GM12878 (cell line): ENCODE measurements at regions not wholly inside any gene's neighbourhood (a gene's known extent, or its start where the extent isn't known, plus 50 kb on each side); places are given as distances from the start of the nearest gene placed in this dataset.

Experiments
- ATAC-seq: fragments of 200-7000 bp; cut with Tn5 transposase; 3 replicates; pipeline ENCODE4 v1.9.1; 2020; ENCODE audit warnings: mild to moderate bottlenecking, moderate library complexity
- BruUV-seq: library from RNA; stranded (reverse); fragments of 400-500 nt; replicated peaks from 2 replicates; lab custom pipeline; 2021; lab: Mats Ljungman, UMichigan
- CTCF ChIA-PET: fragments of 300-600 bp; sonication (Branson Sonifier 250); formaldehyde crosslinking; extraction: SDS; loops from one replicate; lab custom pipeline; 2021; ENCODE audit warnings: inconsistent platforms; lab: Yijun Ruan, JAX
- POLR2A ChIA-PET: fragments of 350-600 bp; formaldehyde crosslinking; extraction: SDS; loops from one replicate; lab custom pipeline; 2021; ENCODE audit warnings: inconsistent platforms; lab: Charles Lee
- RAD21 ChIA-PET: fragments of 300-600 bp; sonication (Branson Sonifier 250); formaldehyde crosslinking; loops from one replicate; lab custom pipeline; 2023; ENCODE audit warnings: antibody characterized with exemption; ENCODE audit not compliant: unreplicated experiment; lab: Charles Lee
- SMC1A ChIA-PET: fragments of 300-600 bp; sonication (Branson Sonifier 250); formaldehyde crosslinking; loops from one replicate; lab custom pipeline; 2023; ENCODE audit not compliant: unreplicated experiment, uncharacterized antibody; lab: Charles Lee
- DNase-seq: peaks from one replicate; pipeline ENCODE4 v3.0.0-alpha.2; 2011; ENCODE audit warnings: low read depth, low spot score
- FAIRE-seq: peaks from 3 replicates; lab custom pipeline; 2011; peaks lifted over from hg19 to GRCh38; lab: Jason Lieb, UNC
- H2AFZ ChIP-seq: 2 replicates; pipeline ENCODE4 v1.6.0; 2011; ENCODE audit warnings: low read depth, low read length, control low read depth; ENCODE audit not compliant: control insufficient read depth
- H3K27ac ChIP-seq: 2 replicates; pipeline ENCODE4 v1.5.1; 2011; ENCODE audit warnings: control low read depth; ENCODE audit not compliant: control insufficient read depth, insufficient read depth
- H3K27me3 ChIP-seq, 2 experiments: replicated peaks in 1 of 2; 2 replicates each; pipeline versions ENCODE4 v1.6.0 to v1.6.1; 2011; ENCODE audit warnings: low read length in 1 of 2; ENCODE audit not compliant: control insufficient read depth in 2 of 2, insufficient read depth in 2 of 2
- H3K36me3 ChIP-seq, 2 experiments: 2 replicates each; pipeline ENCODE4 v1.5.1; 2011; ENCODE audit warnings: low read length in 1 of 2; ENCODE audit not compliant: control insufficient read depth in 2 of 2, insufficient read depth in 2 of 2
- H3K4me1 ChIP-seq: 2 replicates; pipeline ENCODE4 v1.6.1; 2011; ENCODE audit warnings: mild to moderate bottlenecking, low read length, moderate library complexity, mixed read lengths; ENCODE audit not compliant: control insufficient read depth, insufficient read depth
- H3K4me2 ChIP-seq: 2 replicates; pipeline ENCODE4 v1.6.0; 2011; ENCODE audit warnings: control low read depth; ENCODE audit not compliant: control insufficient read depth, insufficient read depth
- H3K4me3 ChIP-seq: fragments of 200-600 bp; sonication (generic); 2 replicates; pipeline ENCODE4 v1.5.1; 2016
- H3K79me2 ChIP-seq: 2 replicates; pipeline ENCODE4 v1.6.0; 2011; ENCODE audit warnings: low read length; ENCODE audit not compliant: control insufficient read depth, insufficient read depth
- H3K9ac ChIP-seq: 2 replicates; pipeline ENCODE4 v1.8.0; 2011; ENCODE audit warnings: low read length, control low read depth, mixed read lengths; ENCODE audit not compliant: control insufficient read depth, insufficient read depth
- H3K9me3 ChIP-seq: replicated peaks from 3 replicates; pipeline ENCODE4 v1.5.1; 2011; ENCODE audit warnings: mild to moderate bottlenecking, low read length; ENCODE audit not compliant: control insufficient read depth, insufficient read depth
- H4K20me1 ChIP-seq: 2 replicates; pipeline ENCODE4 v1.6.0; 2011; ENCODE audit not compliant: control insufficient read depth, insufficient read depth
- CEBPB ChIP-seq, 2 experiments: fragments of 150-350 bp in 1 of 2; IDR thresholded peaks; 2 replicates each; pipeline ENCODE4 v1.6.1; 2012 to 2014; ENCODE audit warnings: low read depth in 2 of 2, low read length in 2 of 2, borderline replicate concordance in 1 of 2, inconsistent platforms in 1 of 2
- KLF5 ChIP-seq: fragments of 450-650 bp; IDR thresholded peaks from 2 replicates; pipeline ENCODE4 v1.6.1; 2014; ENCODE audit warnings: mild to moderate bottlenecking; ENCODE audit not compliant: partially characterized antibody
- MTA2 ChIP-seq: fragments of 450-650 bp; IDR thresholded peaks from 2 replicates; pipeline ENCODE4 v1.6.1; 2016; ENCODE audit warnings: low read depth, mild to moderate bottlenecking, moderate library complexity
- WGBS: methylation state at CpG from one replicate; pipeline ENCODE4 v1.1.6; 2016; ENCODE audit warnings: low lambda C conversion rate; ENCODE audit not compliant: insufficient replicate concordance, insufficient coverage; ENCODE audit errors: missing lambda C conversion rate; 5-methylcytosine and 5-hydroxymethylcytosine counted together
- in situ Hi-C: fragments of 300-500 bp; cut with MboI; formaldehyde crosslinking; loops from 9 replicates; pipeline ENCODE4 v1.14.3; 2018; ENCODE audit warnings: mixed read lengths
- intact Hi-C: fragments of 100-400 bp; cut with micrococcal nuclease; formaldehyde crosslinking; loops from one replicate; pipeline ENCODE4 v1.14.2; 2022; ENCODE audit not compliant: unreplicated experiment
- TF ChIP-seq, protein P1 (sequence below): fragments of 150-350 bp; IDR thresholded peaks from 2 replicates; pipeline ENCODE4 v1.6.1; 2016; ENCODE audit warnings: low read depth, low read length

DNA sequence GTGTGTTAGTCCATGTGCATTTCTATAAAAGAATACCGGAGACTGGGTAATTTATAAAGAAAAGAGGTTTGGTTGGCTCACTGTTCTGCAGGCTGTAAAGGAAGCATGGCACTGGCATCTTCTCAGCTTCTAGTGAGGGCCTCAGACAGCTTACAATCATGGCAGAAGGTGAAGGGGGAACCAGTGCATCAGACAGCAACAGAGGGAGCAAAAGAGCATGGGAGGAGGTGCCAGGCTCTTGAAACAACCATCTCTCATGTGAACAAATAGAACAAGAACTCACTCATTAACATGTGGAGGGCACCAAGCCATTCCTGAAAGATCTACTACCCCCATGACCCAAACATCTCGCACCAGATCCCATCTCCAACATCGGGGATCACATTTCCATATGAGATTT lies 89.2 kb upstream of the IL33 start (continued):
- TF ChIP-seq KLF5 (no peak), CEBPB (IDR thresholded peaks at IDR 0.05; ENCODE audit: borderline replicate concordance in 1 of 2, low read depth in 2 of 2, low read length in 2 of 2) (no peak), MTA2 (no peak)

DNA sequence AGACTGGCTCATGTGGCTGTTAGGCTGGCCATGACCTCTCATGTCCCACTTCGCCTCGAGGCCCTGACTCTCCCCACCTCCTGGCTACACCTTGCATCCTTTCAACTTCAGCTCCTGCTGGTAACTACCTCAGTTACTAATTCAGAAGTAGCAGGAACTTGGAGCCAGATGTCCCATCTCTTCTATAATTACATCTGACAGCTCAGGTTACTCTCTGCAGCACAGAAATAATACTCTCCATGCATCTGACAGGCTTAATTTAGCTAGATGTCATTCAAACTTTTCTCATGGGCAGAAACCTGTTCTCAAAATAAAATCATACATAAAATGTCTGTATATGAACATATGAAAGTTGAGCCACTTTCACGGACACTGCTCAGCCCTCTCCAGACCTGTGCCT lies 92.2 kb upstream of the IL33 start:
- Histone ChIP-seq H3K9ac (no peak overlapping the region), H3K79me2 (no peaks in the 10 kb centered on the region), H2AFZ (no peak overlapping the region), H4K20me1 (no peaks in the 10 kb centered on the region), H3K9me3 (no peaks in the 10 kb centered on the region), H3K4me2 (no peak overlapping the region), H3K36me3 (no peaks in the 10 kb centered on the region), H3K4me1 (no peaks in the 10 kb centered on the region), H3K27ac (no peak overlapping the region), H3K4me3 (no peak overlapping the region), H3K27me3 (no peaks in the 10 kb centered on the region)
- ATAC-seq (no peak), FAIRE-seq (no peak), DNase-seq (no peak)
- ChIA-PET SMC1A (interaction anchor here (0.6 kb wide), 1 partner anchor 142 kb away, joined by 3 read pairs; no protein-coding TSS in a partner anchor), POLR2A (no interaction called here), RAD21 (no interaction called here), CTCF (interaction anchor here (1.4 kb wide), 1 partner anchor 8 kb away, joined by 3 read pairs; no protein-coding TSS in a partner anchor)
- BruUV-seq = no TSS peak
- WGBS = 12% methylated on average over 3 of the region's 3 CpGs
- in situ Hi-C loops = no loop called here
- intact Hi-C loops = no loop called here
- TF ChIP-seq, protein P1, sequence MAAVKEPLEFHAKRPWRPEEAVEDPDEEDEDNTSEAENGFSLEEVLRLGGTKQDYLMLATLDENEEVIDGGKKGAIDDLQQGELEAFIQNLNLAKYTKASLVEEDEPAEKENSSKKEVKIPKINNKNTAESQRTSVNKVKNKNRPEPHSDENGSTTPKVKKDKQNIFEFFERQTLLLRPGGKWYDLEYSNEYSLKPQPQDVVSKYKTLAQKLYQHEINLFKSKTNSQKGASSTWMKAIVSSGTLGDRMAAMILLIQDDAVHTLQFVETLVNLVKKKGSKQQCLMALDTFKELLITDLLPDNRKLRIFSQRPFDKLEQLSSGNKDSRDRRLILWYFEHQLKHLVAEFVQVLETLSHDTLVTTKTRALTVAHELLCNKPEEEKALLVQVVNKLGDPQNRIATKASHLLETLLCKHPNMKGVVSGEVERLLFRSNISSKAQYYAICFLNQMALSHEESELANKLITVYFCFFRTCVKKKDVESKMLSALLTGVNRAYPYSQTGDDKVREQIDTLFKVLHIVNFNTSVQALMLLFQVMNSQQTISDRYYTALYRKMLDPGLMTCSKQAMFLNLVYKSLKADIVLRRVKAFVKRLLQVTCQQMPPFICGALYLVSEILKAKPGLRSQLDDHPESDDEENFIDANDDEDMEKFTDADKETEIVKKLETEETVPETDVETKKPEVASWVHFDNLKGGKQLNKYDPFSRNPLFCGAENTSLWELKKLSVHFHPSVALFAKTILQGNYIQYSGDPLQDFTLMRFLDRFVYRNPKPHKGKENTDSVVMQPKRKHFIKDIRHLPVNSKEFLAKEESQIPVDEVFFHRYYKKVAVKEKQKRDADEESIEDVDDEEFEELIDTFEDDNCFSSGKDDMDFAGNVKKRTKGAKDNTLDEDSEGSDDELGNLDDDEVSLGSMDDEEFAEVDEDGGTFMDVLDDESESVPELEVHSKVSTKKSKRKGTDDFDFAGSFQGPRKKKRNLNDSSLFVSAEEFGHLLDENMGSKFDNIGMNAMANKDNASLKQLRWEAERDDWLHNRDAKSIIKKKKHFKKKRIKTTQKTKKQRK = no peak
